CD4-positive, alpha-beta T cell (primary cell): ENCODE measurements at regions not wholly inside any gene's neighbourhood (a gene's known extent, or its start where the extent isn't known, plus 50 kb on each side); places are given as distances from the start of the nearest gene placed in this dataset.

Source experiments
- ATAC-seq: fragments of 200-7000 bp; cut with Tn5 transposase; one replicate; pipeline ENCODE4 v1.10.0; 2022; ENCODE audit warnings: mild to moderate bottlenecking; ENCODE audit not compliant: poor library complexity
- CTCF ChIA-PET: fragments of 350-600 bp; sonication (Branson Sonifier 250); formaldehyde crosslinking; loops from one replicate; lab custom pipeline; 2021; ENCODE audit warnings: antibody characterized with exemption, inconsistent platforms; lab: Charles Lee
- POLR2A ChIA-PET: fragments of 350-600 bp; sonication (Branson Sonifier 250); formaldehyde crosslinking; loops from one replicate; lab custom pipeline; 2021; ENCODE audit warnings: antibody characterized with exemption, inconsistent platforms; lab: Charles Lee
- DNase-seq, 14 experiments: peaks; one replicate each; pipeline ENCODE4 v3.0.0-alpha.2; 2013 to 2020; ENCODE audit warnings: mixed read lengths in 2 of 14
- H3K27ac ChIP-seq, 2 donors: one replicate each; pipeline versions ENCODE4 v1.5.1 to v1.7.0; 2013; ENCODE audit warnings: low read length in 2 of 2, low read depth in 1 of 2, mild to moderate bottlenecking in 1 of 2
- H3K27me3 ChIP-seq, 2 experiments: 1 replicate in 1 of 2; 2 replicates in 1 of 2; pipeline versions ENCODE4 v1.6.1 to v1.7.0; 2013; ENCODE audit warnings: low read length in 2 of 2, control low read depth in 1 of 2, mild to moderate bottlenecking in 1 of 2, moderate library complexity in 1 of 2; ENCODE audit not compliant: insufficient read depth in 2 of 2, control insufficient read depth in 1 of 2
- H3K36me3 ChIP-seq: one replicate; pipeline ENCODE4 v1.6.1; 2013; ENCODE audit warnings: low read length, control low read depth; ENCODE audit not compliant: insufficient read depth
- H3K4me1 ChIP-seq: one replicate; pipeline ENCODE4 v1.6.1; 2013; ENCODE audit warnings: low read length, control low read depth; ENCODE audit not compliant: insufficient read depth
- H3K4me3 ChIP-seq: one replicate; pipeline ENCODE4 v1.5.1; 2013; ENCODE audit warnings: mild to moderate bottlenecking, low read length, moderate library complexity
- H3K9me3 ChIP-seq, 2 experiments: 1 replicate in 1 of 2; 2 replicates in 1 of 2; pipeline versions ENCODE4 v1.6.1 to v1.7.0; 2013; ENCODE audit warnings: low read length in 2 of 2, mild to moderate bottlenecking in 2 of 2, control low read depth in 1 of 2, moderate library complexity in 1 of 2; ENCODE audit not compliant: control insufficient read depth in 1 of 2, insufficient read depth in 1 of 2
- H3K27ac Mint-ChIP-seq: one replicate; pipeline ENCODE4 v1.8.0; 2020; ENCODE audit warnings: mixed read lengths
- H3K27me3 Mint-ChIP-seq: one replicate; pipeline ENCODE4 v1.8.0; 2021; ENCODE audit warnings: mixed read lengths
- H3K36me3 Mint-ChIP-seq: one replicate; pipeline ENCODE4 v1.8.0; 2021; ENCODE audit warnings: low read depth, mixed read lengths
- H3K4me1 Mint-ChIP-seq: one replicate; pipeline ENCODE4 v1.8.0; 2021; ENCODE audit warnings: low read depth, mixed read lengths
- H3K4me3 Mint-ChIP-seq: one replicate; pipeline ENCODE4 v1.8.0; 2020; ENCODE audit warnings: mild to moderate bottlenecking, mixed read lengths
- H3K9me3 Mint-ChIP-seq: one replicate; pipeline ENCODE4 v1.8.0; 2020; ENCODE audit warnings: mixed read lengths
- CTCF ChIP-seq: fragments of 200-600 bp; IDR thresholded peaks from one replicate; pipeline ENCODE4 v1.8.0; 2022; ENCODE audit warnings: antibody characterized with exemption, mild to moderate bottlenecking
- intact Hi-C, 2 experiments: fragments of 100-400 bp; cut with DNase I in 1 of 2; cut with micrococcal nuclease in 1 of 2; formaldehyde crosslinking; loops; one replicate each; pipeline versions ENCODE4 v1.15.1 to v1.9.0; 2023 to 2025; cut with DNase I, micrococcal nuclease

- H3K9me3 ChIP-seq, result peaks cover 0 to 8% of the 10 kb centered on the region in 2 experiments
- DNase-seq (no peak), ATAC-seq (no peak)
- Mint-ChIP-seq H3K9me3 (peaks cover 5% of the 10 kb centered on the region), H3K4me3 (no peak overlapping the region), H3K4me1 (no peaks in the 10 kb centered on the region), H3K27ac (no peak overlapping the region), H3K27me3 (no peaks in the 10 kb centered on the region), H3K36me3 (no peaks in the 10 kb centered on the region)
- no peak for TF ChIP-seq CTCF
- ChIA-PET CTCF (no interaction called here), POLR2A (no interaction called here)
- no peaks in the 10 kb centered on the region for H3K4me1 ChIP-seq
- H3K4me3 ChIP-seq, result no peak overlapping the region
- no peaks in the 10 kb centered on the region for H3K36me3 ChIP-seq
- no peaks in the 10 kb centered on the region for H3K27me3 ChIP-seq
- intact Hi-C loops, result no loop called here
- H3K27ac ChIP-seq, result no peak overlapping the region
Measured at GRCh38 chr18:78069784-78070664, 820.4 kb downstream of the GALR1 start.

- DNase-seq (no peak), ATAC-seq (no peak)
- H3K36me3 Mint-ChIP-seq, result no peaks in the 10 kb centered on the region
- no peak overlapping the region for H3K4me3 Mint-ChIP-seq
- Histone ChIP-seq H3K27me3 (no peaks in the 10 kb centered on the region), H3K27ac (no peak overlapping the region), H3K9me3 (peaks cover 0 to 8% of the 10 kb centered on the region in 2 experiments), H3K4me3 (no peak overlapping the region), H3K36me3 (no peaks in the 10 kb centered on the region), H3K4me1 (no peaks in the 10 kb centered on the region)
- CTCF ChIA-PET, result no interaction called here
- POLR2A ChIA-PET, result no interaction called here
- no peaks in the 10 kb centered on the region for H3K27me3 Mint-ChIP-seq
- no peak overlapping the region for H3K27ac Mint-ChIP-seq
- H3K9me3 Mint-ChIP-seq, result peaks cover 3% of the 10 kb centered on the region
- intact Hi-C loops, result no loop called here
- no peaks in the 10 kb centered on the region for H3K4me1 Mint-ChIP-seq
- TF ChIP-seq CTCF, result no peak
Measured at GRCh38 chr18:78071166-78071710, 821.6 kb downstream of the GALR1 start.

- no peak for TF ChIP-seq CTCF
- H3K27ac Mint-ChIP-seq, result no peak overlapping the region
- H3K4me1 Mint-ChIP-seq, result no peaks in the 10 kb centered on the region
- POLR2A ChIA-PET, result no interaction called here
- H3K4me3 Mint-ChIP-seq, result no peak overlapping the region
- CTCF ChIA-PET, result no interaction called here
- H3K27me3 Mint-ChIP-seq, result no peaks in the 10 kb centered on the region
- Histone ChIP-seq H3K27ac (no peak overlapping the region), H3K9me3 (peaks cover 0 to 8% of the 10 kb centered on the region in 2 experiments), H3K4me3 (no peak overlapping the region), H3K4me1 (no peaks in the 10 kb centered on the region), H3K36me3 (no peaks in the 10 kb centered on the region), H3K27me3 (no peaks in the 10 kb centered on the region)
- intact Hi-C loops, result no loop called here
- no peak for DNase-seq
- no peaks in the 10 kb centered on the region for H3K36me3 Mint-ChIP-seq
- no peak for ATAC-seq
- H3K9me3 Mint-ChIP-seq, result peaks cover 1% of the 10 kb centered on the region
Measured at GRCh38 chr18:78071776-78072175, 822.1 kb downstream of the GALR1 start.
